NCI-H526 (cell line): ENCODE measurements at regions not wholly inside any gene's neighbourhood (a gene's known extent, or its start where the extent isn't known, plus 50 kb on each side); places are given as distances from the start of the nearest gene placed in this dataset.
"Not testable (repeated sequence)": the region's sequence is repeated elsewhere in the genome, so short reads cannot be mapped to it uniquely, and the experiment has no call there.

ENCODE experiments used
- DNase-seq, 2 experiments: peaks; one replicate each; lab custom pipeline; 2025; lab: John Stamatoyannopoulos, UW

- not testable (repeated sequence) for DNase-seq
Observed at GRCh38 chr17:56002656-56003055, 150.6 kb upstream of the ANKFN1 start.

GRCh38 chr17:56009795-56010651 is 143.3 kb upstream of the ANKFN1 start:
- no peak for DNase-seq

GRCh38 chr17:56011406-56012131 is 141.7 kb upstream of the ANKFN1 start:
- DNase-seq: no peak

- DNase-seq: no peak
Observed at GRCh38 chr17:56018211-56018610, 135.1 kb upstream of the ANKFN1 start.

GRCh38 chr17:56020369-56020768 is 132.9 kb upstream of the ANKFN1 start:
- no peak for DNase-seq

- DNase-seq: no peak
Observed at GRCh38 chr17:56021681-56022190, 131.5 kb upstream of the ANKFN1 start.

- no peak for DNase-seq
Observed at GRCh38 chr17:56023851-56024250, 129.4 kb upstream of the ANKFN1 start.

- DNase-seq: no peak
Observed at GRCh38 chr17:56026915-56027314, 126.4 kb upstream of the ANKFN1 start.

GRCh38 chr17:56028837-56029236 is 124.4 kb upstream of the ANKFN1 start:
- no peak for DNase-seq

- no peak for DNase-seq
Observed at GRCh38 chr17:56030009-56030624, 123.2 kb upstream of the ANKFN1 start.

- DNase-seq: no peak
Observed at GRCh38 chr17:56031636-56032035, 121.6 kb upstream of the ANKFN1 start.

GRCh38 chr17:56034197-56034635 is 119.1 kb upstream of the ANKFN1 start:
- DNase-seq: no peak

- DNase-seq: no peak
Observed at GRCh38 chr17:56038131-56038530, 115.1 kb upstream of the ANKFN1 start.

- no peak for DNase-seq
Observed at GRCh38 chr17:56045872-56046271, 107.4 kb upstream of the ANKFN1 start.

- no peak for DNase-seq
Observed at GRCh38 chr17:56047331-56047730, 105.9 kb upstream of the ANKFN1 start.

GRCh38 chr17:56057869-56058268 is 95.4 kb upstream of the ANKFN1 start:
- no peak for DNase-seq

- no peak for DNase-seq
Observed at GRCh38 chr17:56064506-56064905, 88.8 kb upstream of the ANKFN1 start.

GRCh38 chr17:56074361-56074890 is 78.8 kb upstream of the ANKFN1 start:
- DNase-seq: no peak

GRCh38 chr17:56076980-56077379 is 76.3 kb upstream of the ANKFN1 start:
- no peak for DNase-seq

- no peak for DNase-seq
Observed at GRCh38 chr17:56083475-56083874, 69.8 kb upstream of the ANKFN1 start.

- no peak for DNase-seq
Observed at GRCh38 chr17:56085576-56086267, 67.6 kb upstream of the ANKFN1 start.

- no peak for DNase-seq
Observed at GRCh38 chr17:56087199-56087598, 66.1 kb upstream of the ANKFN1 start.
